ENCODE measurements at regions not wholly inside any gene's neighbourhood (a gene's known extent, or its start where the extent isn't known, plus 50 kb on each side); places are given as distances from the start of the nearest gene placed in this dataset.

GRCh38 chr1:221849897-221850296, 108.0 kb upstream of the DUSP10 start:
- no peak for TF ChIP-seq CTCF (IDR thresholded peaks at IDR 0.05; ENCODE audit: low read depth, low read length)
- Histone ChIP-seq H3K36me3 (no peaks in the 10 kb centered on the region), H3K4me3 (ENCODE audit: low read depth, low read length) (no peak overlapping the region), H3K27ac (no peak overlapping the region), H3K9me3 (ENCODE audit: severe bottlenecking) (no peaks in the 10 kb centered on the region), H3K27me3 (ENCODE audit: insufficient read depth, low read depth, severe bottlenecking) (no peaks in the 10 kb centered on the region)
- no peak for DNase-seq

- DNase-seq = no peak
- no peaks in the 10 kb centered on the region for H3K9me3 ChIP-seq (ENCODE audit: severe bottlenecking)
- H3K27ac ChIP-seq = no peak overlapping the region
- H3K4me3 ChIP-seq (ENCODE audit: low read depth, low read length) = no peak overlapping the region
- no peak for TF ChIP-seq CTCF (IDR thresholded peaks at IDR 0.05; ENCODE audit: low read depth, low read length)
- H3K27me3 ChIP-seq (ENCODE audit: insufficient read depth, low read depth, severe bottlenecking) = no peaks in the 10 kb centered on the region
- no peaks in the 10 kb centered on the region for H3K36me3 ChIP-seq
These were observed 107.2 kb upstream of the DUSP10 start for GRCh38 chr1:221849110-221849509.

- no peak overlapping the region for H3K27ac ChIP-seq
- no peak overlapping the region for H3K4me3 ChIP-seq (ENCODE audit: low read depth, low read length)
- no peaks in the 10 kb centered on the region for H3K9me3 ChIP-seq (ENCODE audit: severe bottlenecking)
- no peak for DNase-seq
- TF ChIP-seq CTCF (IDR thresholded peaks at IDR 0.05; ENCODE audit: low read depth, low read length) = no peak
- H3K27me3 ChIP-seq (ENCODE audit: insufficient read depth, low read depth, severe bottlenecking) = no peaks in the 10 kb centered on the region
- H3K36me3 ChIP-seq = no peaks in the 10 kb centered on the region
These were observed 105.8 kb upstream of the DUSP10 start for GRCh38 chr1:221847676-221848075.

- Histone ChIP-seq H3K27me3 (ENCODE audit: insufficient read depth, low read depth, severe bottlenecking) (no peaks in the 10 kb centered on the region), H3K9me3 (ENCODE audit: severe bottlenecking) (no peaks in the 10 kb centered on the region), H3K4me3 (ENCODE audit: low read depth, low read length) (no peak overlapping the region), H3K36me3 (no peaks in the 10 kb centered on the region), H3K27ac (no peak overlapping the region)
- no peak for DNase-seq
- no peak for TF ChIP-seq CTCF (IDR thresholded peaks at IDR 0.05; ENCODE audit: low read depth, low read length)
These were observed 103.9 kb upstream of the DUSP10 start for GRCh38 chr1:221845650-221846371.

- Histone ChIP-seq H3K9me3 (ENCODE audit: severe bottlenecking) (no peaks in the 10 kb centered on the region), H3K36me3 (no peaks in the 10 kb centered on the region), H3K27me3 (ENCODE audit: insufficient read depth, low read depth, severe bottlenecking) (no peaks in the 10 kb centered on the region), H3K4me3 (ENCODE audit: low read depth, low read length) (no peak overlapping the region), H3K27ac (no peak overlapping the region)
- no peak for TF ChIP-seq CTCF (IDR thresholded peaks at IDR 0.05; ENCODE audit: low read depth, low read length)
- DNase-seq = no peak
These were observed 100.1 kb upstream of the DUSP10 start for GRCh38 chr1:221841983-221842335.
